C4-2B (cell line): ENCODE measurements at regions not wholly inside any gene's neighbourhood (a gene's known extent, or its start where the extent isn't known, plus 50 kb on each side); places are given as distances from the start of the nearest gene placed in this dataset.

ENCODE experiments used
- ZFX ChIP-seq: fragments of 450-650 bp; IDR thresholded peaks from 2 replicates; pipeline ENCODE4 v1.6.1; 2017
- TF ChIP-seq, protein P1 (sequence below): fragments of 450-650 bp; conservative IDR thresholded peaks from 2 replicates; pipeline ENCODE4 v1.5.1; 2017; ENCODE audit warnings: mild to moderate bottlenecking

- TF ChIP-seq, protein P1, sequence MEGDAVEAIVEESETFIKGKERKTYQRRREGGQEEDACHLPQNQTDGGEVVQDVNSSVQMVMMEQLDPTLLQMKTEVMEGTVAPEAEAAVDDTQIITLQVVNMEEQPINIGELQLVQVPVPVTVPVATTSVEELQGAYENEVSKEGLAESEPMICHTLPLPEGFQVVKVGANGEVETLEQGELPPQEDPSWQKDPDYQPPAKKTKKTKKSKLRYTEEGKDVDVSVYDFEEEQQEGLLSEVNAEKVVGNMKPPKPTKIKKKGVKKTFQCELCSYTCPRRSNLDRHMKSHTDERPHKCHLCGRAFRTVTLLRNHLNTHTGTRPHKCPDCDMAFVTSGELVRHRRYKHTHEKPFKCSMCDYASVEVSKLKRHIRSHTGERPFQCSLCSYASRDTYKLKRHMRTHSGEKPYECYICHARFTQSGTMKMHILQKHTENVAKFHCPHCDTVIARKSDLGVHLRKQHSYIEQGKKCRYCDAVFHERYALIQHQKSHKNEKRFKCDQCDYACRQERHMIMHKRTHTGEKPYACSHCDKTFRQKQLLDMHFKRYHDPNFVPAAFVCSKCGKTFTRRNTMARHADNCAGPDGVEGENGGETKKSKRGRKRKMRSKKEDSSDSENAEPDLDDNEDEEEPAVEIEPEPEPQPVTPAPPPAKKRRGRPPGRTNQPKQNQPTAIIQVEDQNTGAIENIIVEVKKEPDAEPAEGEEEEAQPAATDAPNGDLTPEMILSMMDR = no peak
- no peak for TF ChIP-seq ZFX
Measured at GRCh38 chr2:238649936-238650518, 197.9 kb upstream of the TWIST2 start.
